ENCODE measurements at regions not wholly inside any gene's neighbourhood (a gene's known extent, or its start where the extent isn't known, plus 50 kb on each side); places are given as distances from the start of the nearest gene placed in this dataset.

DNA sequence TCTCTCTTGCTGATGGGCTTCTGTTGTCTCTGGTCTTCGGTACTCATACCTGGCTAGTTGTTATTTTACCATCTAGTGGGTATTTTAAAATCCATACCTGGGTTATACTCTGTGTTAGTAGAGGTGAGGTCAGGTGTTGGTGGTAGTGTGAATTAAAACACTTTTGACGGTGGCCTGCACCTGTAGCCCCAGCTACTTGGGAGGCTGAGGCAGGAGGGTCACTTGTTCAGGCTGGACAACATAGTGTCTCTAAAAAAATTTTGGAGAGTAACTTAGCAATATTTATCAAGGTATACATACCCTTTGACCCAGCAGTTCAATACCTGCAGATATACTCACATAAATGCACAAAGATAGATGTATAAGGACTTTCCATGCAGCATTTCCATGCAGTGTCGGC lies 55.4 kb downstream of the GSX1 start:
- no peak for DNase-seq

DNA sequence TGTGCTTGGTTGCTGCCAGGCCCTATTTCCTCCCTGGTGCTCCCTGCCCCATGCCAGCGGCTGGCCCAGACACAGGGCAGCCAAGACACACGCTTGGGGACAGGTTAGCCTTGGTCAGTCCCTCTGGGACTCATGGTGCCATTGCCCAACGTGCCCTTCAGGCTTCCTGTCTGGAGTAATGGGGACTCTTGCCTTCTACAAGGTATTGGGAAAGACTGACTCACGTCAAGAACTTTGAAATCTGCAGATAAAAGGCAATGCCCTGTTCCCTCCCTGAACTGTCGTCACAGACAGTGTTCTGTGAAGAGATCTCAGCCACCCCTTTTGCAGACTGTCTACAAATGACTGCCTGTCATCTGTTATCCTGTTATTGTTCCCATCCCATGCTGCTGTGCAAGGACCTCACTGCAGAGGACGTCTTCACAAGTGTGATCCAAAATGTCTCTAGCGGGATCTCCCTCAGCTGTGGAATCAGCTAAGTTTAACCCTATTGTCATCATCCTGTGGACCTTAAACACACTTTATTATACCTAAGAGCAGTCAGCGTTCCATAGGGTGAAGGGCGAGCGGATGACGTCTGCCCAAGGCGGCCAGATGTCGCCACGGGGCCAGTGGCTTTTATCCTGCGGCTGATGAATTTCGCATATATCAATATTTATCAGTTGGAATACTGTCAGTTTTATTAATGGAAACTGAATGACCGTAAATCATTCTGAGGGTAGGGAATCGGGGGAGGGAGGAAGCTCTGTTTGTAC lies 59.0 kb downstream of the GSX1 start:
- no peak for DNase-seq

DNA sequence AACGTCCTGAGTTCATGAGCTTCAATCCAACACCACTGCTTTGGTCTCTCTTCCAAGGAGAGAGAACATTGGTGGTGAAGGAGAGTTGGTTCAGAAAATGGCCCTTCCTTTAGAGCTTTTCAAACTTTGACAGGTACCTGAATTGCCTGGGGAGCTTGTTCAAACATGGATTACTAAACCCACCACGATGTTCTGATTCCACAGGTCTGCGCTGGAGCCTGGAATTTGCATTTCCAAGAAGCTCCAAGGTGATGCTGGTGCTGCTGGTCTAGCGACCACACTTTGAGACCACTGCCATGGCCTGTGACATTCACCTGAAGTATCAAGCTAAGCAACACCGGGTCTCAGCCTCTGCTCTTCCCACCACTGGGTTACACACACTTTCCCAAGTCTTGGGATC lies 60.2 kb downstream of the GSX1 start:
- DNase-seq = no peak

DNA sequence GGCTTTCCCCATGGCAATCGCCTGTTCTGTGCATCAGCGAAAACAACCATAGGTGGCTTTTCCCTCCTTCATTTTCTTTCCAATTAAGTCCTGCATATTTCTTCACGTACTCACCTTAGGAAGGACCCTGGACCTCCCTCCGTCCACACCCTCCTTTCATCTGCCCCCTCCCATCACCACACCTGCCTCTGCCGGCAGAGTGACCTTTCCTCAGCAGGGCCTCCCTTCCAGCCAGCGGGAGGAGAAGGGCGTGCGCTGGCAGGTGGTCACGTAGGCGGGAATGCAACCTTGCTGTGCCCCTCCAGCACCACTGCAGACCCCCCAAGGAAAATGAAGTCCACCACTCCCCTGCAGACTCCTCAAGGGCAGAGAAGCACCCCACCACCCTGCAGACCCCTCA lies 61.1 kb downstream of the GSX1 start:
- no peak for DNase-seq

DNA sequence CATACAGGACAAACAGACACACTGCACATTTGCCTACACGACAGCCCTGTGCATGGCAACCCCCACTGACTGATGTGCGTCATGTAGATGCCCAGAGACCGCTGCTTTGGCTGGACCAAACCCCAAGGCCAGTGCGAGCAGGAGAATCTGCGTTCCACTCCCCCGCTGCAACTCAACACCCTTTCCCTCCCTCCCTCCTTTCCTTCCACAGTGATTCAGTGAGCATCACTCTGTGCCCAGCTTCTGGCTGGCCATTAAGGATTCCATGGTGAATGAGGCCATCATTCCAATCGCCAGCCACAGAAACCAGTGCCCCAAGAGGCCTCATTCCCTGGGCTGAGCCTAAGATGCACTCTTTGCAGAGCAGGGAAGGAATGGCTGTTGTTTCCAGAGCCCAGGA lies 61.6 kb downstream of the GSX1 start:
- no peak for DNase-seq

DNA sequence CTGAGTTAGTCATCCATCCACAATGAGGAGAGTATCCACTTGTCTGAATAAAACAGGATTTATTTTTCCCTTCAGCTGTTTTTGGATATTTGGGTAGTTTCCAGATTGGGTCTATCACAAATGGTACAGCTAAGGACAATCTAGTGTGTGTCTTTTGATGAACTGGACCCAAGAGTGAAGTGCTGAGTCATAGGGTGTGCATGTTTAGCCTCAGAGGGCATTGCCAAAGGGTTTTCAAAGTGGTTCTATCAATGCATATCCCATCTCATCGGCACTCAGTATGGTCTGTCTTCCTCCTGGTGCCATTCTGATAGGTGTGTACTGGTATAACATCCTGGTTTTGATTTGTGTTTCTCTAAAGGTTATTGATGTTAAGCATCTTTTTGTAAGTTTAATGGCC lies 62.3 kb downstream of the GSX1 start:
- no peak for DNase-seq

DNA sequence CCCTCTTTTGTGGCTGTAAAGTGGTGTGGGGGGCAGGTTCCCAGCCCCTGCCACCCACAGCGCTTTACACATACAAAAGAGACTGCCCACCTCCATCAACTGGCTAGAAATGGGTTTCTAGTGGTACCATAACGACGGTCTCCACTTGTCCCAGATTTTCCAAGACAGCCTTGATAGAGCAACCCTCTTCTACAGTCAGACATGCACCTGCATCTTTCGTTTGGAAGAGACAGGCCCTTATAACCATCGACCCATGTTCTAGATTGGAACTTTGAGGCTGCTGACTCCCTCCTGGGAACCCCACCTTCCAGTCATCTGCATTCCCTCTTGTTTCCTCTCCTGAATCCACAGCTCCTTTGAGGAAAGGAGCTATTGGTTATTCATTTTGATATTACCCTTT lies 63.1 kb downstream of the GSX1 start:
- DNase-seq = no peak

DNA sequence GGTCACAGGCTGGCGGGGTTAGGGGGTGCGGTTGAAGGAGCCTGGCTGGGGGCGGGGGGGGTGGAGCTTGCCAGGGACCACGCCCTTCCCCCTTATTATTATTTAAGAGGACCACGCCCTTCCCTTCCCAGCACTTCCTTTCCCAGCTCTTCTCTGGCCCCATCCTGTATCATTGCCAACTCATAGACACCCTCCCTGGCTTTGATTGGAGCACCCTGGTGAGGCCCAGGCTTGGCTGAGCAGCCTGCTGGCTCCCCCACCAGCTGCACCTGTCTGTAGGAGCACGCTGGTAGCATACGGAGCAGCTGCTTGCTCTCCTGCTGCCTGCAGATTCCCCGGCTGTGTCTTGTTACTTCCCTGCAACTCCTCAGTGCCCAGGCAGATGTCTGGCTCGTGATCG lies 62.5 kb upstream of the PDX1 start:
- DNase-seq = peak; percentile 4 to 25 (median 6)

DNA sequence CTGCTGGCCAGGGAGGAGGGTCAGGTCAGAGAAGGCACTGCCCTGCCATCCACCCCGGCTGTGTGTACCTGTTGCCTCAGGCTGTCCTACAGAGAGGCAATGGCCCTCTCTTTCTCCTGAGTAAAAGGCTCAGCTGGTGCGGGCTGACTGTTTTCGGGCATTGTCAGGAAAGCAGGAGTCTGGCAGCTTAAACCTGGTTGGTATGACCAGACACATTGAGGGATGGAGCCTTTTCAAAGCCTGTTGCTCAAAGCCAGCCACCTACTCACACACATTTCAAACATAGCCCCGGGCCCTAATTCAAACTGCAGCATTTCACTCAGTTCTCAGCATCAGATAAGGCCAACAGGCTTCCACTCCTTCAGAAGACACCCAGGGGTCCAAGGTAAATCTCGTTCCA lies 61.8 kb upstream of the PDX1 start:
- DNase-seq = no peak

DNA sequence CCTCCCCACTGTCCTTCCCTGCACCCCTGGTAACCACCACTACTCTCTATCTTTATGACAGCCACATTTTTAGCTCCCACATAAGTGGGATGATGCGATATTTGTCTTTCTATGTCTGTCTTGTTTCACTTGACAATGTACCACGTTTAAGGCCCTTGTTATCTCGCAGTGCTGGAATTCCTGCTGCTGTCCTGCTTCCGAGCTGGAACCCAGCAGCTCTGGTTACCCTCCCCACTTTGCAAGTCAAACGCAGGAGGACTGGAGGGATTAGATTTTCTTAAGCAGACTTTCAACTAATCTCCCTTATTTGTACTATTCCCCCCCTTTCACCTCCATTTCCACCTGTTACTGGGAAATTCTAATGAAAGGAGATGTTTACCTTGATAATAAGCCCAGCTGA lies 59.1 kb upstream of the PDX1 start:
- DNase-seq = no peak

DNA sequence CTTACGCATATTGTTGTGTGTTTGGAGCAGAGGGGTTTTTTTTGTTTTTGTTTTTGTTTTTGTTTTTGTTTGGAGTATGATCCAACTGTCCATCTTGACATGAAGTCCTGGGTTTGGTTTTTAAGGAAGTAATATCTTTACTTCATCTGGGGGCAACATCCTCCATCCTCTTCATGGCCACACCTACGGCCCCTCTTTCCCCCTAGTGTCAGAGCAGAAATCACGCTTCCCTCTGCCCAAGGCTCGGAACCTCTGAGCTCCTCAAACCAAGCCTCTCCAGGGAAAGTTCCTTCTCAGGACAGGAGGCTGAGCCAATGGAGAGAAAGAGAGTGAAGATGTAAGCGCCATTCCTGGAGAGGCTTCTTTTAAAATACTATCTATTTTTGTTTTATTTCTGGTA lies 58.6 kb upstream of the PDX1 start:
- DNase-seq = no peak

DNA sequence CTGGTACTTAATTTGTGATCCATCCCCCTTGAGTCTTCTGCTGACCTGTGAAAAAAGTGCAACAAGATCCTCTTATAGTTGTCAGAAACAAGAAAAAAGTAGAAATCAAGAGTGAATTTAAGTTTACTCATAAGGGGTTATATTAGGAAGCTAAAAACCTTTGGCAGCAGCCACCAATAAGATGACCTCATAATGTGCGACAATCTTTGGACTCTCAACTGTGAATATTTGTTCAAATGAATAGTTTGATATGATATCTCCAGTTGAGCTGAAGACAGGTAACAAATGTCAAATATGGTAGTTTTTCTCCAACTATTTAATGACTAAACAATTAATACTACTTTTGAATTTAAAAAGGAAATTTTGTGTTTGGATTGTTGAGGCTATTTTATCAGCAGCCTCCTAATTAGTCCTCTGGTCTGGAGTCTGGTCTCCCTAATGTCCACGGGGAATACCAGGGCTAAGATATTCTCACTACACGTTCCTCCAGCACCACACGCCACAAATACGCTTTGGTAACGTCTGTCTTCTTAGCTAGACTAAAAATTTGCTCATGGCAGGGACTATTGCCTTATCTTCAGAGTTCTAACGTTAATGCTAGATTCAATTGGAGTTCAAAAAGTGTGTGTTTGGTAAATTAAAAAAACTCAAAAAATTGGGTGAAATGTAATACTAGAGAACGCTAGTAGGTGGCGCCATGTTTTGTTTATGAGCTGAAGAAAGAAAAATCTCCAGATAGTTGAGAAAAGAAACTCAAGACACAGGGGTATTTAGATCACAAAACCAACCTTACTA lies 51.0 kb upstream of the PDX1 start:
- DNase-seq = no peak

DNA sequence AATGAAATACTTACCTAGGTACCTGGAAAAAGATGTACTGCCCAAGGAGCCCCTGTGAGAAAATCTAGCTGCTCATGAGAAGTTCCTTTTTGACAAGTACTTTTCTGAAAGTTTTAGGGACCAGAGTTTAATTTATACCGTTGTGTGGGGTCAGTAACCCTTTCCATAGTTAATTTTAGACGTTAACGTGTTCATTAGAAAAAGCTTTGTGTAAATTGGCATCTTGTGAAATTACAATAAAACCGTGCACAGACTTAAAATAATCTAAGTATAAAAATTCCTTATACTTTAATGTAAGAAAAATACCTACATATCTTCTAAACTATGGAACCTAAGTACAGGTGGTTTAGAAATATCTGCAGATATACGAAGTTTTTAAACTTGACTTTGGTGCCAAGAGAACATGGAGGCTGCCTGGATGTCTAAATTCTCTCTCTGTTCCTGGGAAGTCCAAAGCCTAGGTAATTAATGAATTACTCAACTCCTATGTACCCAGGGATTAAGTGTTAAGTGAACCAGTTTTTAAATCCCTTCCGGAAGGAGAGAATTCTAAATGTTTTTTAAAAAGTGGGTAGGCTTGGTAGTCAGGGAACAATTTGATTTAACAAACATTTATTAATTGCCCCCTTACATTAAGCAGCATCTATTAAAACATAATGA lies 50.2 kb upstream of the PDX1 start:
- no peak for DNase-seq
